GM23248 (cell line): ENCODE measurements at regions not wholly inside any gene's neighbourhood (a gene's known extent, or its start where the extent isn't known, plus 50 kb on each side); places are given as distances from the start of the nearest gene placed in this dataset.

Experiments
- DNase-seq: peaks from one replicate; pipeline ENCODE4 v3.0.0-alpha.2; 2015
- H2AFZ ChIP-seq: fragments of 200-600 bp; sonication (generic); 2 replicates; pipeline ENCODE4 v1.6.1; 2016; ENCODE audit warnings: antibody characterized with exemption
- H3F3A ChIP-seq: fragments of 200-600 bp; sonication (generic); 2 replicates; pipeline ENCODE4 v1.6.1; 2016; ENCODE audit warnings: mild to moderate bottlenecking, antibody characterized with exemption, mixed run types; ENCODE audit not compliant: insufficient read depth
- H3K27ac ChIP-seq: fragments of 200-600 bp; sonication (generic); 2 replicates; pipeline ENCODE4 v1.5.1; 2016; ENCODE audit warnings: mild to moderate bottlenecking
- H3K27me3 ChIP-seq: fragments of 200-600 bp; sonication (generic); replicated peaks from 2 replicates; pipeline ENCODE4 v1.6.1; 2016; ENCODE audit warnings: mild to moderate bottlenecking; ENCODE audit not compliant: insufficient read depth
- H3K36me3 ChIP-seq: fragments of 200-600 bp; sonication (generic); 2 replicates; pipeline ENCODE4 v1.6.1; 2016; ENCODE audit warnings: low read depth, mild to moderate bottlenecking
- H3K4me1 ChIP-seq: fragments of 200-600 bp; sonication (generic); 2 replicates; pipeline ENCODE4 v1.6.1; 2016; ENCODE audit warnings: mild to moderate bottlenecking; ENCODE audit not compliant: insufficient read depth
- H3K4me2 ChIP-seq: fragments of 200-600 bp; sonication (generic); one replicate; pipeline ENCODE4 v1.6.1; 2016; ENCODE audit warnings: mild to moderate bottlenecking; ENCODE audit not compliant: unreplicated experiment
- H3K4me3 ChIP-seq: fragments of 200-600 bp; sonication (generic); 2 replicates; pipeline ENCODE4 v1.5.1; 2016; ENCODE audit warnings: mild to moderate bottlenecking
- H3K79me2 ChIP-seq: fragments of 200-600 bp; sonication (generic); 2 replicates; pipeline ENCODE4 v1.6.1; 2016; ENCODE audit warnings: mild to moderate bottlenecking; ENCODE audit not compliant: insufficient read depth
- H3K9ac ChIP-seq: fragments of 200-600 bp; sonication (generic); 2 replicates; pipeline ENCODE4 v1.6.1; 2016; ENCODE audit warnings: mild to moderate bottlenecking
- H3K9me2 ChIP-seq: fragments of 200-600 bp; sonication (generic); 2 replicates; pipeline ENCODE4 v1.6.1; 2016; ENCODE audit warnings: mixed run types, mild to moderate bottlenecking, moderate library complexity; ENCODE audit not compliant: insufficient read depth
- H3K9me3 ChIP-seq: fragments of 200-600 bp; sonication (generic); one replicate; pipeline ENCODE4 v1.6.1; 2017; ENCODE audit warnings: low read depth
- H4K20me1 ChIP-seq: fragments of 200-600 bp; sonication (generic); 2 replicates; pipeline ENCODE4 v1.6.0; 2016; ENCODE audit not compliant: insufficient read depth
- EZH2 ChIP-seq: fragments of 200-600 bp; sonication (generic); IDR thresholded peaks from 2 replicates; pipeline ENCODE4 v1.6.1; 2018; ENCODE audit warnings: antibody characterized with exemption, mild to moderate bottlenecking; ENCODE audit not compliant: insufficient read depth, poor library complexity, severe bottlenecking
- EZH2phosphoT487 ChIP-seq: fragments of 200-600 bp; sonication (generic); IDR thresholded peaks from 2 replicates; pipeline ENCODE4 v1.6.1; 2018; ENCODE audit warnings: antibody characterized with exemption, moderate library complexity, mild to moderate bottlenecking, low read depth; ENCODE audit not compliant: insufficient read depth
- WGBS, 2 experiments: methylation state at CpG; one replicate each; pipeline ENCODE4 v1.1.6; 2015 to 2017; ENCODE audit warnings: low lambda C conversion rate in 2 of 2, low coverage in 1 of 2; ENCODE audit errors: missing lambda C conversion rate in 2 of 2; 5-methylcytosine and 5-hydroxymethylcytosine counted together
- in situ Hi-C: fragments of 300-500 bp; cut with MboI; formaldehyde crosslinking; loops from 2 replicates; pipeline ENCODE4 v1.15.0; 2020

DNA sequence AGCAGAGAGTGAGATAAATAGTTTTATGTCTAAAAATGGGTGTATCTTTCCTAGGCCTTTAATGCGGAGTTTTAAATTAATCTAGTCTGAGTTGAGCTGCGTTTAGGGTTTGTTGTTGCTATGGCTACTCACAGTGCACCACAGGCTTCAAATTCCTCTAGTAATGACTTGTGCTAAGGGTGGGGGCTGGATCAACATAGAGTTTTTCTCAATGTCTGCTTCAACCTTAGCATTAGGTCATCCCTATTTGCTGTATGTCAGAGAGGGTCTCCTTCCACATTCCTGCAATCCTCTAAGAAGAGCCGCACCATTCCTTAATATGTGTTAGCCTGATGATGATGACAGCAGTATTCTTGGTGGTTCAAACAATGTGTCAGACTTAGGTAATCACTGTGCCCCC is 465.6 kb upstream of the KIF2A start:
- Histone ChIP-seq H3K4me2 (no peak overlapping the region), H3K27ac (no peak overlapping the region), H3K9me3 (no peaks in the 10 kb centered on the region), H3K36me3 (no peaks in the 10 kb centered on the region), H3K4me1 (no peaks in the 10 kb centered on the region), H3F3A (no peaks in the 10 kb centered on the region), H2AFZ (no peak overlapping the region), H3K79me2 (no peaks in the 10 kb centered on the region), H3K9ac (no peak overlapping the region), H3K27me3 (no peaks in the 10 kb centered on the region), H4K20me1 (no peaks in the 10 kb centered on the region), H3K4me3 (no peak overlapping the region), H3K9me2 (no peaks in the 10 kb centered on the region)
- DNase-seq = peak; percentile 26
- no peak for TF ChIP-seq EZH2phosphoT487
- TF ChIP-seq EZH2 = no peak
- 20 to 22% methylated on average over 3 of the region's 3 CpGs for WGBS, 2 experiments
- in situ Hi-C loops = no loop called here

DNA sequence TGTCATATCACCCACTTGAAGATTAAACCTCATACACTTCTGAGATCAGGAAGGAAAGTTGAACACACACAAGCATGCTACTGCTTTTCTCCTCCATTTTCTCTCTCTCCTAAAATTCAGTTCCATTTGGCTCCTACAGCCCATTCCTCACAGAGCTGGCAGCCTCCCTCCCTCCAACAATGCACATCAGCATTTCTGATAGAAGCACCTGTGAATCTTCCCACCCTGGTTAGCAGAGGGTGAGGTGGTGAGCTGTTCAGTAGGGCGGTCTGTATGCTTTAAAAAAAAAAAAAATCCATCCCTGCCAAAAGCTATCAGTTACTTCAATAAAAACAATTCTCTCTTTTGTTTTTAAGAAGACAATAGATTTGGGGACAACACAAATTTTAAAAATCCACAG is 463.2 kb upstream of the KIF2A start:
- in situ Hi-C loops = no loop called here

DNA sequence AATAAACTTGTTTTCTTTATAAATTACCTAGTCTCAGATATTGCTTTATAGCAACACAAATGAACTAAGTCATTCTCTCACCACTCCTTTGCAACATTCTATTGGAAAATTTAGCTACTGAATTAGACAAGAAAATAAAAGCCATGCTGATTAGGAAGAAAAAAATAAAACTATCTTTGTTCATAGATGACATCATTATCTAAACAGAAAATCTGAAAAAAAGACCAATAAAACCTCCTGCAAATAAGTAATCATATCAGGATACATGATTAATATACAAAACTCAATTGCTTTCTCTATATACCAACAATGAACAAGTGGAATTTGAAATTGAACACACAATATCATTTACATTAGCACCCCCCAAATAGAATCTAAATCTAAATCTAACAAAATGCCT is 455.3 kb upstream of the KIF2A start:
- H3K27ac ChIP-seq = no peak overlapping the region
- DNase-seq = no peak
- H3K9me2 ChIP-seq = no peaks in the 10 kb centered on the region
- no peak for TF ChIP-seq EZH2
- TF ChIP-seq EZH2phosphoT487 = no peak
- H3K27me3 ChIP-seq = no peaks in the 10 kb centered on the region
- H3K4me1 ChIP-seq = no peaks in the 10 kb centered on the region
- H4K20me1 ChIP-seq = no peaks in the 10 kb centered on the region
- no peaks in the 10 kb centered on the region for H3F3A ChIP-seq
- no peak overlapping the region for H3K9ac ChIP-seq
- H3K36me3 ChIP-seq = no peaks in the 10 kb centered on the region
- H3K4me3 ChIP-seq = no peak overlapping the region
- H3K79me2 ChIP-seq = no peaks in the 10 kb centered on the region
- H2AFZ ChIP-seq = no peak overlapping the region
- H3K4me2 ChIP-seq = no peak overlapping the region
- no peaks in the 10 kb centered on the region for H3K9me3 ChIP-seq
- in situ Hi-C loops = no loop called here

More for the DNA sequence above, 463.2 kb upstream of the KIF2A start:
- no peaks in the 10 kb centered on the region for H3K4me1 ChIP-seq
- H4K20me1 ChIP-seq = no peaks in the 10 kb centered on the region
- no peaks in the 10 kb centered on the region for H3K79me2 ChIP-seq
- H3K4me3 ChIP-seq = no peak overlapping the region
- no peaks in the 10 kb centered on the region for H3K9me2 ChIP-seq
- H3K9me3 ChIP-seq = no peaks in the 10 kb centered on the region
- H3K9ac ChIP-seq = no peak overlapping the region
- WGBS, 2 experiments = 3 to 9% methylated on average over 1 of the region's 1 CpG
- H3K4me2 ChIP-seq = no peak overlapping the region
- no peak overlapping the region for H3K27ac ChIP-seq
- no peaks in the 10 kb centered on the region for H3K27me3 ChIP-seq
- H3K36me3 ChIP-seq = no peaks in the 10 kb centered on the region
- H3F3A ChIP-seq = no peaks in the 10 kb centered on the region
- TF ChIP-seq EZH2phosphoT487 (no peak), EZH2 (no peak)
- DNase-seq = no peak
- no peak overlapping the region for H2AFZ ChIP-seq

DNA sequence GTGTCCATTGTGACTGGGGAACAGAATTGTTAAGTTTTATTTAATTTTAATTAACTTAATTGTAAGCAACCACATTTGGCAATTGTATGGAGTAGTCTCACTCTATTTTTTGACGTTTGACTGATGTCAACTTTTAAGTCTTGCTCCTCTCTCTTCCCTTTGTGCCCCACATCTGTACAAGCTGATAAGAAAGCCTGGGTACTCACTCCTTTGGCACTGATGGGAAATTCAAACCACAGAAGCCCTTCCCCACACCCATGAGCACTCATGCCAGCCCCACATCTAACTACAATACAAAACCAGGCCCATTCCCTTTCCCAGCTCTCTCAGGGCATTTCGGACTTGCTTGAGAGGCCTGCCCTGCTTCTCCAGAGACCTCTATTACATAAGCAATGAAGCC is 451.5 kb upstream of the KIF2A start:
- H3K9me2 ChIP-seq = no peaks in the 10 kb centered on the region
- no peak overlapping the region for H3K9ac ChIP-seq
- H3K9me3 ChIP-seq = no peaks in the 10 kb centered on the region
- TF ChIP-seq EZH2 (no peak), EZH2phosphoT487 (no peak)
- no peak overlapping the region for H3K27ac ChIP-seq
- H3K4me1 ChIP-seq = no peaks in the 10 kb centered on the region
- no peaks in the 10 kb centered on the region for H4K20me1 ChIP-seq
- no peaks in the 10 kb centered on the region for H3K79me2 ChIP-seq
- H2AFZ ChIP-seq = no peak overlapping the region
- no peaks in the 10 kb centered on the region for H3K27me3 ChIP-seq
- in situ Hi-C loops = no loop called here
- no peaks in the 10 kb centered on the region for H3F3A ChIP-seq
- H3K4me3 ChIP-seq = no peak overlapping the region
- H3K36me3 ChIP-seq = no peaks in the 10 kb centered on the region
- H3K4me2 ChIP-seq = no peak overlapping the region
- no peak for DNase-seq
- 15 to 22% methylated on average over 2 of the region's 2 CpGs for WGBS, 2 experiments

GRCh38 chr5:61860978-61861377 is 445.0 kb upstream of the KIF2A start:
- H3K9me3 ChIP-seq = no peaks in the 10 kb centered on the region
- no peak overlapping the region for H3K9ac ChIP-seq
- no peaks in the 10 kb centered on the region for H3F3A ChIP-seq
- no peaks in the 10 kb centered on the region for H4K20me1 ChIP-seq
- H2AFZ ChIP-seq = no peak overlapping the region
- in situ Hi-C loops = no loop called here
- H3K27me3 ChIP-seq = no peaks in the 10 kb centered on the region
- WGBS, 2 experiments = 0 to 3% methylated on average over 1 of the region's 1 CpG
- H3K79me2 ChIP-seq = no peaks in the 10 kb centered on the region
- H3K4me3 ChIP-seq = no peak overlapping the region
- H3K27ac ChIP-seq = no peak overlapping the region
- no peak overlapping the region for H3K4me2 ChIP-seq
- DNase-seq = no peak
- no peaks in the 10 kb centered on the region for H3K9me2 ChIP-seq
- TF ChIP-seq EZH2phosphoT487 (no peak), EZH2 (no peak)
- H3K4me1 ChIP-seq = no peaks in the 10 kb centered on the region
- H3K36me3 ChIP-seq = no peaks in the 10 kb centered on the region
